ENCODE measurements at regions not wholly inside any gene's neighbourhood (a gene's known extent, or its start where the extent isn't known, plus 50 kb on each side); places are given as distances from the start of the nearest gene placed in this dataset.

- no peak for DNase-seq
Measured at GRCh38 chr10:32169556-32169955, 113.3 kb upstream of the KIF5B start.

- DNase-seq: no peak
Measured at GRCh38 chr10:32167450-32167849, 111.2 kb upstream of the KIF5B start.

GRCh38 chr10:32166365-32166764 lies 110.1 kb upstream of the KIF5B start:
- no peak for DNase-seq

- no peak for DNase-seq
Measured at GRCh38 chr10:32163762-32164148, 107.5 kb upstream of the KIF5B start.

GRCh38 chr10:32163071-32163761 lies 107.0 kb upstream of the KIF5B start:
- DNase-seq: no peak

- DNase-seq: no peak
Measured at GRCh38 chr10:32161586-32161985, 105.4 kb upstream of the KIF5B start.

- no peak for DNase-seq
Measured at GRCh38 chr10:32160864-32161263, 104.6 kb upstream of the KIF5B start.

GRCh38 chr10:32159264-32159663 lies 103.0 kb upstream of the KIF5B start:
- no peak for DNase-seq

GRCh38 chr10:32156031-32156495 lies 99.8 kb upstream of the KIF5B start:
- no peak for DNase-seq

GRCh38 chr10:32155075-32155516 lies 98.9 kb upstream of the KIF5B start:
- no peak for DNase-seq

- no peak for DNase-seq
Measured at GRCh38 chr10:32153931-32154330, 97.7 kb upstream of the KIF5B start.

GRCh38 chr10:32153252-32153651 lies 97.0 kb upstream of the KIF5B start:
- DNase-seq: no peak

GRCh38 chr10:32151871-32152270 lies 95.6 kb upstream of the KIF5B start:
- no peak for DNase-seq

- DNase-seq: no peak
Measured at GRCh38 chr10:32150532-32151101, 94.4 kb upstream of the KIF5B start.

- no peak for DNase-seq
Measured at GRCh38 chr10:32149252-32149955, 93.2 kb upstream of the KIF5B start.

GRCh38 chr10:32148864-32149251 lies 92.6 kb upstream of the KIF5B start:
- DNase-seq: no peak

GRCh38 chr10:32147730-32148129 lies 91.5 kb upstream of the KIF5B start:
- DNase-seq: no peak

GRCh38 chr10:32146166-32146565 lies 89.9 kb upstream of the KIF5B start:
- no peak for DNase-seq

- DNase-seq: no peak
Measured at GRCh38 chr10:32144817-32145688, 88.8 kb upstream of the KIF5B start.

GRCh38 chr10:32143302-32143847 lies 87.2 kb upstream of the KIF5B start:
- DNase-seq: no peak

- no peak for DNase-seq
Measured at GRCh38 chr10:32142646-32143045, 86.4 kb upstream of the KIF5B start.

GRCh38 chr10:32141018-32141807 lies 85.0 kb upstream of the KIF5B start:
- no peak for DNase-seq
